ENCODE measurements at regions not wholly inside any gene's neighbourhood (a gene's known extent, or its start where the extent isn't known, plus 50 kb on each side); places are given as distances from the start of the nearest gene placed in this dataset.

DNA sequence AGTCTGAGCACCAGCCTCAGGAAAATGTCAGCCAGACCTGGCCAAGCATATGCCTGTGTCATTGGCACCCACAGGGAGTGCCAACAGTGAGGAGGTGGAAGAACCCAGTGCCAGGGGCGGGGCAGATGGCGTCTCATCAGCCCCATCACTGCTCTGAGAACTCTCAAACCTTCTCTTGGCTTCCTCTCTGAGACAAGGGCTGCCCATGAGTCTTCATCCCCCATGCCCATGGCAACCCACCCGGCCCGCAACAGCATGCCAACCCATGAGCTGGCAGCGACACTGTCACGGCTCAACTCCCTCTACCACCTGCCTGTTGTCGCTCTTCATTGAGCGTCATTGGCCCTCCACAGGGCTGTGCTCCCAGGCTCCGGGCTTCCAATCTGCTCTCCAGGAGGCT, 340.5 kb downstream of the BUD13 start:
- TF ChIP-seq, protein P1, sequence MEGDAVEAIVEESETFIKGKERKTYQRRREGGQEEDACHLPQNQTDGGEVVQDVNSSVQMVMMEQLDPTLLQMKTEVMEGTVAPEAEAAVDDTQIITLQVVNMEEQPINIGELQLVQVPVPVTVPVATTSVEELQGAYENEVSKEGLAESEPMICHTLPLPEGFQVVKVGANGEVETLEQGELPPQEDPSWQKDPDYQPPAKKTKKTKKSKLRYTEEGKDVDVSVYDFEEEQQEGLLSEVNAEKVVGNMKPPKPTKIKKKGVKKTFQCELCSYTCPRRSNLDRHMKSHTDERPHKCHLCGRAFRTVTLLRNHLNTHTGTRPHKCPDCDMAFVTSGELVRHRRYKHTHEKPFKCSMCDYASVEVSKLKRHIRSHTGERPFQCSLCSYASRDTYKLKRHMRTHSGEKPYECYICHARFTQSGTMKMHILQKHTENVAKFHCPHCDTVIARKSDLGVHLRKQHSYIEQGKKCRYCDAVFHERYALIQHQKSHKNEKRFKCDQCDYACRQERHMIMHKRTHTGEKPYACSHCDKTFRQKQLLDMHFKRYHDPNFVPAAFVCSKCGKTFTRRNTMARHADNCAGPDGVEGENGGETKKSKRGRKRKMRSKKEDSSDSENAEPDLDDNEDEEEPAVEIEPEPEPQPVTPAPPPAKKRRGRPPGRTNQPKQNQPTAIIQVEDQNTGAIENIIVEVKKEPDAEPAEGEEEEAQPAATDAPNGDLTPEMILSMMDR (conservative IDR thresholded peaks at IDR 0.05; ENCODE audit: low read depth) = no peak
- no peak for DNase-seq (ENCODE audit: low spot score)
- no peak overlapping the region for H3K27ac ChIP-seq
- CTCF ChIA-PET = no interaction called here
- POLR2A ChIA-PET (ENCODE audit: low non-redundant PET) = no interaction called here

DNA sequence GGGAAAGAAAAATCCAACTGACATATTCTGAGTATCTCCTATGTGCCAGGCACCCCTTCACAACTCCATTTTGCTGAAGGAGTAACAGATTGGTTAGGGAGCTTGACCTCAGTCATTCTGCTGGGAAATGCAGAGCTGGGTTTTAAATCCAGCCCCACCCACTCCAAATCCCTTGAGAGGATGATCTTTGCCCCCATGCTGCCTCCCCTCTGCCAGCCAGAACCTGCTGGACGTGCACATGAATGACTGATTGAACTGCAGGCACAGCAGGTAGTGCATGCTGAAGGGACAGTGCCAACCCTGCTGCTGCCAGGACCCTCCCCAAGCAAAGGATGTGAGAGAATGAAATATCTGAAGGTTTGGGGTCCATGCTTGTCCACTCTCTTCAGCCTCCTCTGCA, 340.9 kb downstream of the BUD13 start:
- H3K27ac ChIP-seq = no peak overlapping the region
- ChIA-PET POLR2A (ENCODE audit: low non-redundant PET) (no interaction called here), CTCF (no interaction called here)
- TF ChIP-seq, protein P1 (conservative IDR thresholded peaks at IDR 0.05; ENCODE audit: low read depth) = no peak
- no peak for DNase-seq (ENCODE audit: low spot score)

DNA sequence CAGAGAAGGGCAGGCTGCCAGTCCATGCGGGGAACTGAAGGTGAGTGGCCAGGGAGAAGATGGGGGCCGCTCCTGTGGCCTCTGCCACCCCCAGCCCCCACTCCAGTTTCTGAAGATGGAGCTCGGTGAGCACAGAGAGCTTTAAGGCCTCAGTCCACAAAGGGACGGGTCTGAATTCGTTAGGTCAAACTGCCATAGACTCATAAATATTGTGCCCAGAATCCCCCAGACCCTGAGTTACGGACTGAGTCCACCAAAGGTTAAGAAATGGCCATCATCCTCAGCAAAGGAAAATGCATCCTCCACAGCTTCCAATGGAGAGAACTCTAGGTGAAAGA, 344.2 kb downstream of the BUD13 start:
- ChIA-PET POLR2A (ENCODE audit: low non-redundant PET) (no interaction called here), CTCF (no interaction called here)
- H3K27ac ChIP-seq = no peak overlapping the region
- DNase-seq (ENCODE audit: low spot score) = no peak
- TF ChIP-seq, protein P1 (conservative IDR thresholded peaks at IDR 0.05; ENCODE audit: low read depth) = no peak

DNA sequence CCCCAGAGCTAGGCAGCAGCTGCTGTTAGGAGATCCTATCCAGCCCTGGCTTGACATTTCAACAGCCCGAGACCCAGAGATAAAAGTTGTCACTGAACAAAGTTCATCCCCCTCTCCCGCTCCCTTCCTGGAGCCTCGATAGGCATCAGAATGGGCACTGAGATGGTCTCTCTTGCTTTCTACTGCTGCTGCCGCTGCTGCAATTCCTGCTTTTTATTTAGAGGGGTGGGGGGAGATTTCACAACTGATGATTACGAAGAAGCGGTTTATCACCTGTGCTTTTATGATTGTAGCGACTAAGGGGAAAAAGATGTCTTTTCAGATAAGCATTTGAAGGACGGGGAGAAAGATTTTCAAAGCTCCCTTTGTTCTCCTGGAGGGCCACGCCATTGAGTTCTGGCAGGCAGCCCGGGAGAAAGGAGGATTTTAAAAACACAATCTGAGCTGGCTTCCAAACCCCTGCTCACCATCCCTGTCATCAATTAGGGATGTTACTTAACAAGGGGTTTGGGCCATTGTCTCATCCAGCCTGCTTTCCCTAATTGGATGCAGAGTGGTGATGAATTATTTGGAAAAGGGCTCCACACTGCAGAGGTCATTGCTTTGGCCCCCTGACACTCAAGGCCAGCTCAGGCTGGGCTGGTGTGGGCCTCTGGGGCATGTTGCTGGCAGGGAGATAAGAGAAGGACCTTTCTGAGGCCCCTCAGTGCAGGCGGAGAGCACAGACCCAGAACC, 344.7 kb downstream of the BUD13 start:
- DNase-seq (ENCODE audit: low spot score) = no peak
- POLR2A ChIA-PET (ENCODE audit: low non-redundant PET) = no interaction called here
- TF ChIP-seq, protein P1 (conservative IDR thresholded peaks at IDR 0.05; ENCODE audit: low read depth) = no peak
- CTCF ChIA-PET = interaction anchor here (0.7 kb wide), 1 partner anchor 63 kb away, joined by 3 read pairs; no protein-coding TSS in a partner anchor
- no peak overlapping the region for H3K27ac ChIP-seq

GRCh38 chr11:116427337-116427902, 345.4 kb downstream of the BUD13 start:
- TF ChIP-seq, protein P1 (conservative IDR thresholded peaks at IDR 0.05; ENCODE audit: low read depth) = no peak
- CTCF ChIA-PET = interaction anchor here (0.7 kb wide), 2 partner anchors 64 to 214 kb away, joined by 3 read pairs; no protein-coding TSS in a partner anchor
- POLR2A ChIA-PET (ENCODE audit: low non-redundant PET) = no interaction called here
- no peak for DNase-seq (ENCODE audit: low spot score)
- H3K27ac ChIP-seq = no peak overlapping the region

DNA sequence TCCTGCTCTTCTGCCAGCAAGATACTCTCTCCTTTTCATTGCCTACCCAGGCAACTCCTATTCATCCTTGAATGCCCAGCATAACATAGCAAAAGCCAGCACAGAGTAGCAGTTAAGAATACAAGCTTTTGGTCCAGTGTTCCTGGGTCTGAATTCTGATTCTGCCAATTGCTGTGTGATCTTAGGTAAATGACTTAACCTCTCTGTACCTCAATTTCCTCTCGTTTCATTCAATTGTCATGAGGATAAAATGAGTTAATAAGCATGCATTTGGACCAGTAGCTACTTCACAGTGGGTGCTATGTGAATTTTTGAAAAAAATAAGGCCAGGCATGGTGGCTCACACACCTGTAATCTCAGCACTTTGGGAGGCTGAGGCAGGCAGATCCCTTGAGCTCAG, 346.0 kb downstream of the BUD13 start:
- TF ChIP-seq, protein P1 (conservative IDR thresholded peaks at IDR 0.05; ENCODE audit: low read depth) = no peak
- DNase-seq (ENCODE audit: low spot score) = no peak
- ChIA-PET POLR2A (ENCODE audit: low non-redundant PET) (no interaction called here), CTCF (interaction anchor here (0.7 kb wide), 1 partner anchor 215 kb away, joined by 3 read pairs; no protein-coding TSS in a partner anchor)
- no peak overlapping the region for H3K27ac ChIP-seq
